Mesothelial cell of epicardium (in vitro differentiated cells): ENCODE measurements at regions not wholly inside any gene's neighbourhood (a gene's known extent, or its start where the extent isn't known, plus 50 kb on each side); places are given as distances from the start of the nearest gene placed in this dataset.
"Not testable (repeated sequence)": the region's sequence is repeated elsewhere in the genome, so short reads cannot be mapped to it uniquely, and the experiment has no call there.

Source experiments
- DNase-seq, 2 experiments: peaks; one replicate each; pipeline ENCODE4 v3.0.0; 2021; ENCODE audit warnings: low spot score in 2 of 2; ENCODE audit not compliant: unreplicated experiment in 2 of 2
- H3K27ac Mint-ChIP-seq: 2 replicates; pipeline ENCODE4 v1.8.0; 2021; ENCODE audit warnings: mixed read lengths
- H3K27me3 Mint-ChIP-seq: 2 replicates; pipeline ENCODE4 v1.8.0; 2021; ENCODE audit warnings: low read depth, mixed read lengths
- H3K36me3 Mint-ChIP-seq: 2 replicates; pipeline ENCODE4 v1.8.0; 2021; ENCODE audit warnings: mixed read lengths
- H3K4me1 Mint-ChIP-seq: 2 replicates; pipeline ENCODE4 v1.8.0; 2021; ENCODE audit warnings: mixed read lengths
- H3K4me3 Mint-ChIP-seq: 2 replicates; pipeline ENCODE4 v1.8.0; 2021; ENCODE audit warnings: mild to moderate bottlenecking, moderate library complexity, mixed read lengths
- H3K9me3 Mint-ChIP-seq: 2 replicates; pipeline ENCODE4 v1.8.0; 2021; ENCODE audit warnings: mixed read lengths
- TF ChIP-seq, protein P1 (sequence below): fragments of 200-600 bp; sonication (generic); IDR thresholded peaks from one replicate; pipeline ENCODE4 v1.5.0; 2021; ENCODE audit warnings: antibody characterized with exemption; ENCODE audit not compliant: unreplicated experiment

DNA sequence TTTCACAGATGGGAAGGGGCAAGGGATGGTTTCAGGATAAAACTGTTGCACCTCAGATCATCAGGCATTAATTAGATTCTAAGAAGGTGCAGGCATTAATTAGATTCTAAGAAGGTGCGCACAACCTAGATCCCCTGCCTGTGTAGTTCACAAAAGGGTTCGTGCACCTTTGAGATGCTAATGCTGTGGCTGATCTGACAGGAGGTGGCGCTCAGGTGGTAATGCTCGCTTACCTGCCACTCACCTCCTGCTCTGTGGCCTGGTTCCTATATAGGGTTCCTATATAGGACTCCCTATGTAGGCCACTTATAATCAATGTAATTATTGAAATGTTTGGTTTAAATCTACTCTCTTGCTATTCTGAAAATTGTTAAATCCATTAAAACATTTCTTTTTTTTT lies 171.0 kb downstream of the MSX2 start:
- no peaks in the 10 kb centered on the region for H3K27me3 Mint-ChIP-seq
- no peak for DNase-seq
- H3K4me3 Mint-ChIP-seq, result no peak overlapping the region
- H3K9me3 Mint-ChIP-seq, result peaks cover 11% of the 10 kb centered on the region
- no peak overlapping the region for H3K27ac Mint-ChIP-seq
- H3K36me3 Mint-ChIP-seq, result no peaks in the 10 kb centered on the region
- TF ChIP-seq, protein P1, sequence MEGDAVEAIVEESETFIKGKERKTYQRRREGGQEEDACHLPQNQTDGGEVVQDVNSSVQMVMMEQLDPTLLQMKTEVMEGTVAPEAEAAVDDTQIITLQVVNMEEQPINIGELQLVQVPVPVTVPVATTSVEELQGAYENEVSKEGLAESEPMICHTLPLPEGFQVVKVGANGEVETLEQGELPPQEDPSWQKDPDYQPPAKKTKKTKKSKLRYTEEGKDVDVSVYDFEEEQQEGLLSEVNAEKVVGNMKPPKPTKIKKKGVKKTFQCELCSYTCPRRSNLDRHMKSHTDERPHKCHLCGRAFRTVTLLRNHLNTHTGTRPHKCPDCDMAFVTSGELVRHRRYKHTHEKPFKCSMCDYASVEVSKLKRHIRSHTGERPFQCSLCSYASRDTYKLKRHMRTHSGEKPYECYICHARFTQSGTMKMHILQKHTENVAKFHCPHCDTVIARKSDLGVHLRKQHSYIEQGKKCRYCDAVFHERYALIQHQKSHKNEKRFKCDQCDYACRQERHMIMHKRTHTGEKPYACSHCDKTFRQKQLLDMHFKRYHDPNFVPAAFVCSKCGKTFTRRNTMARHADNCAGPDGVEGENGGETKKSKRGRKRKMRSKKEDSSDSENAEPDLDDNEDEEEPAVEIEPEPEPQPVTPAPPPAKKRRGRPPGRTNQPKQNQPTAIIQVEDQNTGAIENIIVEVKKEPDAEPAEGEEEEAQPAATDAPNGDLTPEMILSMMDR, result no peak
- peaks cover 4% of the 10 kb centered on the region for H3K4me1 Mint-ChIP-seq

DNA sequence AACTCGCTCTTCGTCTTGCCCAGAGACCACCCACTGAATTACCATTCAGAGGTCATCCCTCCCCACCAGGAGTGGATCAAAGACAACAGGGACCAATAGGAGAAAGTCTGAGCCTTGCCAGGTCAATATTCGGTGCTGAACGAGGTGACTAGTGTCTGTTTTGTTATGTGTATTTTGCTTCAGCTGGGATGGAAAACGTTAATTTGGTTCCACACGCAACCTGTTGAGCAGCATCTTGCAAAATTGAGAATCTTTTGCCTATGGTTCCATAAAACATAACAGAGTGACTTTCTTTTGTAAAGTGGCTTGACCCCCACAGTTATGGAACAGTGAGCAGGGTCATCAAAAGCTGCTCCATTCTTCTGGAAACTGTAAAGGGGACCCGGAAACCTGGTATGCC lies 168.4 kb downstream of the MSX2 start:
- no peak for DNase-seq
- Mint-ChIP-seq H3K4me1 (no peaks in the 10 kb centered on the region), H3K9me3 (peaks cover 11% of the 10 kb centered on the region), H3K36me3 (no peaks in the 10 kb centered on the region), H3K27me3 (no peaks in the 10 kb centered on the region), H3K27ac (no peak overlapping the region), H3K4me3 (no peak overlapping the region)
- TF ChIP-seq, protein P1, result no peak

DNA sequence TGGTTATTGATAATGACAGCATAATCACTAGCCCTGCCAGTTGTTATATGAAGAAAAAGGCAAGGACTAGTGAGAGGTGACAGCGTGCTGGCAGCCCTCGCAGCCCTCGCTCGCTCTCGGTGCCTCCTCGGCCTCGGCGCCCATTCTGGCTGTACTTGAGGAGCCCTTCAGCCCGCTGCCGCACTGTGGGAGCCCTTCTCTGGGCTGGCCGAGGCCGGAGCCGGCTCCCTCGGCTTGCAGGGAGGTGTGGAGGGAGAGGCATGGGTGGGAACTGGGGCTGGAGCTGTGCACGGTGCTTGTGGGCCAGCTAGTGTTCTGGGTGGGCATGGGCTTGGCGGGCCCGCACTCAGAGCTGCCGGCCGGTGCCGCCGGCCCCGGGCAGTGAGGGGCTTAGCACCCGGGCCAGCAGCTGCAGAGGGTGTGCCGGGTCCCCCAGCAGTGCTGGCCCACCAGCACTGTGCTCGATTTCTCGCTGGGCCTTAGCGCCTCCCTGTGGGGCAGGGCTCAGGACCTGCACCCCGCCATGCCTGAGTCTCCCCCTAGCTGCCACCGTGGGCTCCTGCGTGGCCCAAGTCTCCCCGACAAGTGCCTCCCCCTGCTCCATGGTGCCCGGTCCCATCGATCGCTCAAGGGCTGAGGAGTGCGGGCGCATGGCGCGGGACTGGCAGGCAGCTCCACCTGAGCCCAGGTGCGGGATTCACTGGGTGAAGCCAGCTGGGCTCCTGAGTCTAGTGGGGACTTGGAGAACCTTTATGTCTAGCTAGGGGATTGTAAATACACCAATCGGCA lies 156.2 kb downstream of the MSX2 start:
- peaks cover 23% of the 10 kb centered on the region for H3K9me3 Mint-ChIP-seq
- not testable (repeated sequence) for H3K27ac Mint-ChIP-seq, H3K27me3 Mint-ChIP-seq, DNase-seq, H3K36me3 Mint-ChIP-seq, H3K4me3 Mint-ChIP-seq, H3K4me1 Mint-ChIP-seq

DNA sequence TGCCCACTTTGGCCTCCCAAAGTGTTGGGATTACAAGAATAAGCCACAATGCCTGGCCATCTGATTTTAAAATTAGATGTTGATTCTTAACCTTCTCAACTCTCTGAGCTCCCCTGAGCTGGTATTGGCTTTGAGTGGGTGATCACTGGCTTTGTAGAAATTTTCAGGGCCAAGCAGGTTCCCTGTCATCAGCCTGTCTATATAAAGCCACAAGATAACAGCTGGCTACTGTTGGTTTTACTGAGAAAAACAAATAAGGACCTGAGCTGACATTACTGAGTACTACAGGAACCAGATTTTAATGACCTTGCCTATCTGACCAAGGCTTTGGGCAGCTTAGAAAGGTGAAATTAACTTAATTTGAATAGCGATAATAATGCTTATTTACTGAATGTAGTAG lies 153.6 kb downstream of the MSX2 start:
- Mint-ChIP-seq H3K27me3 (peaks cover 1% of the 10 kb centered on the region), H3K27ac (no peak overlapping the region), H3K9me3 (peaks cover 10% of the 10 kb centered on the region), H3K4me1 (peaks cover 8% of the 10 kb centered on the region), H3K36me3 (no peaks in the 10 kb centered on the region), H3K4me3 (no peak overlapping the region)
- DNase-seq, result no peak
- TF ChIP-seq, protein P1, result no peak

DNA sequence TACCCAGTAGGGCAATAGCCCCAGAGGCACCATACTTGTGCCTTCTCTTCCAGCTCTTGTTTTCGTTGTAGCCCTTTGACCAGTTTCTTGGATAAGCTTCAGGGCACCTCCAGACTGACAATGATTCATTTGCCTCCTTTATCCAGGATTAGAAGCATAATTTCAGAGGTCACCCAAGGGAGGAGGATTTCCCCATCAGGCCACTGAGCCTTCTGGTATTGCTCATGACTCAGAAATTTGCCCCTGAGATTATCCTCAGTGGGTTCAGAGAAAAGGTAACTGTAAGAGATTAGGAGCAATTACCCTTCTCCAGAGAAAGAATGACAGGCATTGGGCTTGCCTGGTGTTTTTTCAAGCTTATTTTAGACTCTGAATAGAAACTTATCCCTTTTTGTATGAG lies 147.9 kb downstream of the MSX2 start:
- Mint-ChIP-seq H3K36me3 (no peaks in the 10 kb centered on the region), H3K4me3 (no peak overlapping the region), H3K27ac (no peak overlapping the region), H3K4me1 (peaks cover 17% of the 10 kb centered on the region), H3K9me3 (no peaks in the 10 kb centered on the region), H3K27me3 (peaks cover 1% of the 10 kb centered on the region)
- no peak for DNase-seq
- TF ChIP-seq, protein P1, result no peak

DNA sequence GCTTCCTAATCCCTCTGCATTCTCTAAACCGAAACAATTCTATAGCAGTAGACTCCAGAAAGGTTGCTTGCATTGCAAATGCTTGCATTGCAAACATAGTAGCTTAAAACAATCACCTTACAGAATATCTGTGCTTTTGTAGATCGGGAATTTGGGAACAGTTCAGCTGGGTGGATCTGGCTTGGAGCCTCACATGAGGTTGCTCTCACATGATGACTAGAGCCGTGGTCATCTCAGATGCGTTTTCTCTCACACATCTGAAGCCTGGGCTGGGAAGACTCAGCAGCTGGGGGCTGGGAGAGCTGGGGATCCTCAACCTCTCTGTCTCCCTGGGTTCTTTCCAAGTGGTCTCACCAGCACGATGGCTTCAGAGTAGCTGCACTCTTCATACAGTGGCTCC lies 127.8 kb downstream of the MSX2 start:
- Mint-ChIP-seq H3K9me3 (peaks cover 6% of the 10 kb centered on the region), H3K36me3 (no peaks in the 10 kb centered on the region), H3K4me3 (no peak overlapping the region), H3K4me1 (peaks cover 4% of the 10 kb centered on the region), H3K27ac (no peak overlapping the region), H3K27me3 (peaks cover 3% of the 10 kb centered on the region)
- DNase-seq, result no peak
- TF ChIP-seq, protein P1, result no peak
